ENCODE measurements at regions not wholly inside any gene's neighbourhood (a gene's known extent, or its start where the extent isn't known, plus 50 kb on each side); places are given as distances from the start of the nearest gene placed in this dataset.
"Not testable (repeated sequence)": the region's sequence is repeated elsewhere in the genome, so short reads cannot be mapped to it uniquely, and the experiment has no call there.

DNA sequence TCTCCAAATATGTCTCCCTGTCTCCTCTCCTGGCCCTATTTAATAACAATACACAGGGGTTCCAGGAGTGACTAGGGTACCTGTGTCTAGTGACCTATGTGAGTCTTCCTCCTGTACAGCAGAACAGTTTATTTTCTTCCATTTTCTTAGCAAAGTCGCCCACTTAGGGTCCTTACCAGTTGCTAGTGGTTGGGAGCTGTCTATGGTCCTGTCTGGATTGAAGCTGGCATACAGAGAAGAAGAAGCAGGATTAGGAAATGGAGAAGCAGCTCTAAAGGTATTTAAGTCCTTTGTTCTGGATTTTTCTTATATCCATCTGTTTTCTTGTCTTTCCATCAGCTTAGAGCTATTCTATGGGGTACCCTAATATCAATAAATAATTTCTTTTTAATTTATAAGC is 587.1 kb upstream of the CPEB2 start:
- H3K27me3 ChIP-seq = no peaks in the 10 kb centered on the region
- DNase-seq = no peak
- no peaks in the 10 kb centered on the region for H3K36me3 ChIP-seq (replicated peaks in 1 of 2)
- no peaks in the 10 kb centered on the region for H3K9me3 ChIP-seq (replicated peaks in 1 of 3)
- intact Hi-C loops (cut with DNase I) = no loop called here
- H3K27ac ChIP-seq = no peak overlapping the region
- no peak overlapping the region for H3K4me3 ChIP-seq
- TF ChIP-seq, protein P1, sequence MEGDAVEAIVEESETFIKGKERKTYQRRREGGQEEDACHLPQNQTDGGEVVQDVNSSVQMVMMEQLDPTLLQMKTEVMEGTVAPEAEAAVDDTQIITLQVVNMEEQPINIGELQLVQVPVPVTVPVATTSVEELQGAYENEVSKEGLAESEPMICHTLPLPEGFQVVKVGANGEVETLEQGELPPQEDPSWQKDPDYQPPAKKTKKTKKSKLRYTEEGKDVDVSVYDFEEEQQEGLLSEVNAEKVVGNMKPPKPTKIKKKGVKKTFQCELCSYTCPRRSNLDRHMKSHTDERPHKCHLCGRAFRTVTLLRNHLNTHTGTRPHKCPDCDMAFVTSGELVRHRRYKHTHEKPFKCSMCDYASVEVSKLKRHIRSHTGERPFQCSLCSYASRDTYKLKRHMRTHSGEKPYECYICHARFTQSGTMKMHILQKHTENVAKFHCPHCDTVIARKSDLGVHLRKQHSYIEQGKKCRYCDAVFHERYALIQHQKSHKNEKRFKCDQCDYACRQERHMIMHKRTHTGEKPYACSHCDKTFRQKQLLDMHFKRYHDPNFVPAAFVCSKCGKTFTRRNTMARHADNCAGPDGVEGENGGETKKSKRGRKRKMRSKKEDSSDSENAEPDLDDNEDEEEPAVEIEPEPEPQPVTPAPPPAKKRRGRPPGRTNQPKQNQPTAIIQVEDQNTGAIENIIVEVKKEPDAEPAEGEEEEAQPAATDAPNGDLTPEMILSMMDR (IDR thresholded peaks at IDR 0.05) = no peak
- no peak for TF ChIP-seq POLR2A (IDR thresholded peaks at IDR 0.05)
- 20 to 32% (median 21%) methylated on average over 1 of the region's 1 CpG for WGBS, 4 donors
- H3K4me1 ChIP-seq (replicated peaks in 1 of 2) = no peaks in the 10 kb centered on the region

DNA sequence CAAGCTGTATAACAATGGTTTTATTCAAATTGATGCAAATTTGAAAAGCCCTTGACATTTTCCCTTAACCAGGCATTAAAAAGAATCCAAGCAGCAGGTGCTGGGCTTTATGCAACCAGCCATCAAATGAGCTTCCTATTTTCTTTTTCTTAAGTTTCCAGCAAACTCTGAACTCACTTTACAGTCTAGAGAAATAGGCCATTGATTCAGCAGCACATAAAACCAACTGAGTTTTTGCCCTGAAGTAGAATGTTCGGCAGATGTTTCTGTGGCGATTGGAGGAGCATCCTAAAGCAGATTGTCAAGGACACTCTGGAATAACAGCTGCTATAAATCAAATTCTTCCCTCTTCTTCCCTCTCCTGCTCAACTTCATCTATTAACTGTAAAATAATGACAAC is 582.8 kb upstream of the CPEB2 start:
- H3K27ac ChIP-seq = no peak overlapping the region
- intact Hi-C loops (cut with DNase I) = no loop called here
- DNase-seq = no peak

DNA sequence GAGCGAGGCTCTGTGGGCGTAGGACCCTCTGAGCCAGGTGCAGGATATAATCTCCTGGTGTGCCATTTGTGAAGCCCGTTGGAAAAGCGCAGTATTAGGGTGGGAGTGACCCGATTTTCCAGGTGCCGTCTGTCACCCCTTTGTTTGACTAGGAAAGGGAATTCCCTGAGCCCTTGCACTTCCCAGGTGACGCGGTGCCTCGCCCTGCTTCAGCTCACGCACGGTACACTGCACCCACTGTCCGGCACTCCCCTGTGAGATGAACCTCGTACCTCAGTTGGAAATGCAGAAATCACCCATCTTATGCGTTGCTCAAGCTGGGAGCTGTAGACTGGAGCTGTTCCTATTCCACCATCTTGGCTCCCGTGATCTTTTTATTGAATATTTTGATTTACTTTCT is 576.0 kb upstream of the CPEB2 start:
- H3K36me3 ChIP-seq (replicated peaks in 1 of 2); H3K4me1 ChIP-seq (replicated peaks in 1 of 2); H3K27me3 ChIP-seq; H3K4me3 ChIP-seq; intact Hi-C loops (cut with DNase I); DNase-seq; H3K9me3 ChIP-seq (replicated peaks in 1 of 3); H3K27ac ChIP-seq: not testable (repeated sequence)
- WGBS, 4 donors = 84 to 92% (median 88%) methylated on average over 9 to 15 of the region's 15 CpGs

More for the DNA sequence above, 582.8 kb upstream of the CPEB2 start:
- Histone ChIP-seq H3K27me3 (no peaks in the 10 kb centered on the region), H3K4me1 (replicated peaks in 1 of 2) (no peaks in the 10 kb centered on the region), H3K36me3 (replicated peaks in 1 of 2) (no peaks in the 10 kb centered on the region), H3K9me3 (replicated peaks in 1 of 3) (no peaks in the 10 kb centered on the region), H3K4me3 (no peak overlapping the region)
- TF ChIP-seq, protein P1 (IDR thresholded peaks at IDR 0.05) = no peak
- TF ChIP-seq POLR2A (IDR thresholded peaks at IDR 0.05) = no peak
- 34 to 52% (median 40%) methylated on average over 2 of the region's 2 CpGs for WGBS, 4 donors

DNA sequence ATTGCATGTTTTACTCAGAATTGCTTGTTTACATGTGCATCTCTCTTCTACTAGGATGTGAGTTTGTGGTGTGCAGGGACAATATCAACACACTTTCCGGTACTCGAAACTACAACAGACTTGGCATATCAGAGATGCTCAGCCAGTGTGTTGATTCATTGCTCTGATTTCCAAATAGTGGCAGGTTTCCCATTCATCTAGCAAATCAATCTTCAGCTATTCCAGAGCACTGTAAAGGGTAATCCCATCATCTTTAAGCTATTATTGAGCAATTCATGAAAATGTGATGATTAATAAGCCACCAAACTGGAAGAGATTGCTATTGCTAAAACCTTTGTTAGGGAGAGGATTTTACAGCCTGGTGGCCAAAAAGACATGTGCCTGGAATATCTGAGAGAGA is 574.2 kb upstream of the CPEB2 start:
- intact Hi-C loops (cut with DNase I) = no loop called here
- H3K4me3 ChIP-seq = no peak overlapping the region
- no peaks in the 10 kb centered on the region for H3K27me3 ChIP-seq
- H3K36me3 ChIP-seq (replicated peaks in 1 of 2) = no peaks in the 10 kb centered on the region
- no peaks in the 10 kb centered on the region for H3K9me3 ChIP-seq (replicated peaks in 1 of 3)
- no peak for TF ChIP-seq POLR2A (IDR thresholded peaks at IDR 0.05)
- TF ChIP-seq, protein P1 (IDR thresholded peaks at IDR 0.05) = no peak
- H3K27ac ChIP-seq = no peak overlapping the region
- 76 to 84% (median 78%) methylated on average over 2 of the region's 2 CpGs for WGBS, 4 donors
- H3K4me1 ChIP-seq (replicated peaks in 1 of 2) = no peaks in the 10 kb centered on the region
- no peak for DNase-seq

All from adrenal gland (tissue), 9 donors.